ENCODE measurements at regions not wholly inside any gene's neighbourhood (a gene's known extent, or its start where the extent isn't known, plus 50 kb on each side); places are given as distances from the start of the nearest gene placed in this dataset.
"Not testable (repeated sequence)": the region's sequence is repeated elsewhere in the genome, so short reads cannot be mapped to it uniquely, and the experiment has no call there.

- DNase-seq, result no peak
Measured at GRCh38 chr5:25568989-25569625, 924.3 kb upstream of the CDH10 start.

GRCh38 chr5:25568294-25568693, 923.5 kb upstream of the CDH10 start:
- no peak for DNase-seq

- no peak for DNase-seq
Measured at GRCh38 chr5:25567881-25568280, 923.1 kb upstream of the CDH10 start.

GRCh38 chr5:25562656-25563055, 917.9 kb upstream of the CDH10 start:
- DNase-seq, result no peak

GRCh38 chr5:25554077-25554476, 909.3 kb upstream of the CDH10 start:
- DNase-seq, result no peak

- peak in 1 of 2 experiments; percentile 9 for DNase-seq
Measured at GRCh38 chr5:25552871-25553481, 908.2 kb upstream of the CDH10 start.

- DNase-seq, result no peak
Measured at GRCh38 chr5:25550793-25551192, 906.0 kb upstream of the CDH10 start.

GRCh38 chr5:25544652-25545249, 900.0 kb upstream of the CDH10 start:
- peak; percentile 53 to 72 for DNase-seq

- no peak for DNase-seq
Measured at GRCh38 chr5:25540628-25541027, 895.9 kb upstream of the CDH10 start.

- no peak for DNase-seq
Measured at GRCh38 chr5:25539536-25539935, 894.8 kb upstream of the CDH10 start.

- DNase-seq, result not testable (repeated sequence)
Measured at GRCh38 chr5:25536461-25536860, 891.7 kb upstream of the CDH10 start.

GRCh38 chr5:25516141-25516540, 871.4 kb upstream of the CDH10 start:
- DNase-seq, result peak; percentile 41 to 86

- no peak for DNase-seq
Measured at GRCh38 chr5:25515525-25515924, 870.7 kb upstream of the CDH10 start.

- DNase-seq, result not testable (repeated sequence)
Measured at GRCh38 chr5:25510692-25511091, 865.9 kb upstream of the CDH10 start.

- DNase-seq, result not testable (repeated sequence)
Measured at GRCh38 chr5:25508011-25508410, 863.2 kb upstream of the CDH10 start.

- no peak for DNase-seq
Measured at GRCh38 chr5:25500635-25501034, 855.9 kb upstream of the CDH10 start.

- DNase-seq, result no peak
Measured at GRCh38 chr5:25489834-25490538, 845.2 kb upstream of the CDH10 start.

- DNase-seq, result no peak
Measured at GRCh38 chr5:25488119-25488518, 843.3 kb upstream of the CDH10 start.

GRCh38 chr5:25484391-25484790, 839.6 kb upstream of the CDH10 start:
- no peak for DNase-seq

GRCh38 chr5:25481463-25481862, 836.7 kb upstream of the CDH10 start:
- DNase-seq, result no peak

- no peak for DNase-seq
Measured at GRCh38 chr5:25459082-25459481, 814.3 kb upstream of the CDH10 start.

GRCh38 chr5:25458628-25459027, 813.9 kb upstream of the CDH10 start:
- DNase-seq, result no peak

- DNase-seq, result no peak
Measured at GRCh38 chr5:25453500-25453899, 808.7 kb upstream of the CDH10 start.

- no peak for DNase-seq
Measured at GRCh38 chr5:25451294-25451693, 806.5 kb upstream of the CDH10 start.

All from NCI-H524 (cell line).